CD14-positive monocyte (primary cell): ENCODE measurements at regions not wholly inside any gene's neighbourhood (a gene's known extent, or its start where the extent isn't known, plus 50 kb on each side); places are given as distances from the start of the nearest gene placed in this dataset.

ENCODE experiments used
- DNase-seq, 3 donors: peaks; one replicate each; pipeline ENCODE4 v3.0.0-alpha.2; 2011 to 2022
- H2AFZ ChIP-seq: 2 replicates; pipeline ENCODE4 v1.6.0; 2012; ENCODE audit warnings: mild to moderate bottlenecking, low read depth, low read length, inconsistent platforms; ENCODE audit not compliant: insufficient read depth, poor library complexity, severe bottlenecking
- H3K27ac ChIP-seq, 2 donors: 1 replicate in 1 of 2; 2 replicates in 1 of 2; pipeline ENCODE4 v1.5.1; 2012 to 2013; ENCODE audit warnings: low read length in 2 of 2, control low read depth in 1 of 2, inconsistent platforms in 1 of 2, low read depth in 1 of 2, mild to moderate bottlenecking in 1 of 2
- H3K27me3 ChIP-seq, 2 donors: one replicate each; pipeline versions ENCODE4 v1.6.0 to v1.6.1; 2011 to 2013; ENCODE audit warnings: low read length in 2 of 2; ENCODE audit not compliant: control insufficient read depth in 2 of 2, insufficient read depth in 2 of 2
- H3K36me3 ChIP-seq, 2 donors: replicated peaks in 1 of 2; 1 replicate in 1 of 2; 2 replicates in 1 of 2; pipeline versions ENCODE4 v1.5.1 to v1.6.1; 2012 to 2013; ENCODE audit warnings: low read length in 2 of 2, control low read depth in 1 of 2, inconsistent platforms in 1 of 2, mild to moderate bottlenecking in 1 of 2; ENCODE audit not compliant: insufficient read depth in 2 of 2, control insufficient read depth in 1 of 2
- H3K4me1 ChIP-seq, 2 donors: 1 replicate in 1 of 2; 2 replicates in 1 of 2; pipeline versions ENCODE4 v1.5.1 to v1.6.1; 2012 to 2013; ENCODE audit warnings: low read length in 2 of 2, control low read depth in 1 of 2, inconsistent platforms in 1 of 2, mild to moderate bottlenecking in 1 of 2, moderate library complexity in 1 of 2; ENCODE audit not compliant: insufficient read depth in 2 of 2, control insufficient read depth in 1 of 2
- H3K4me2 ChIP-seq: replicated peaks from 2 replicates; pipeline ENCODE3; 2012; ENCODE audit warnings: low read length, moderate library complexity, mild to moderate bottlenecking; ENCODE audit not compliant: poor library complexity, severe bottlenecking; ENCODE audit errors: extremely low read depth
- H3K4me3 ChIP-seq, 3 experiments: fragments of 200-600 bp in 1 of 3; sonication (generic) in 1 of 3; replicated peaks in 1 of 3; 1 replicate in 2 of 3; 2 replicates in 1 of 3; pipeline ENCODE4 v1.5.1; 2011 to 2013; ENCODE audit warnings: low read length in 3 of 3, mild to moderate bottlenecking in 3 of 3, control low read depth in 2 of 3, low read depth in 2 of 3, inconsistent platforms in 1 of 3, moderate library complexity in 1 of 3
- H3K79me2 ChIP-seq: 2 replicates; pipeline ENCODE4 v1.6.0; 2012; ENCODE audit warnings: mild to moderate bottlenecking, control low read depth, inconsistent platforms, low read length, moderate library complexity; ENCODE audit not compliant: insufficient read depth
- H3K9ac ChIP-seq: 2 replicates; pipeline ENCODE4 v1.6.0; 2017; ENCODE audit warnings: low read length, mild to moderate bottlenecking; ENCODE audit not compliant: insufficient read depth, poor library complexity, severe bottlenecking
- H3K9me3 ChIP-seq, 2 donors: replicated peaks in 1 of 2; 1 replicate in 1 of 2; 2 replicates in 1 of 2; pipeline versions ENCODE4 v1.5.1 to v1.6.1; 2012 to 2013; ENCODE audit warnings: low read length in 2 of 2, control low read depth in 1 of 2; ENCODE audit not compliant: control insufficient read depth in 1 of 2, insufficient read depth in 1 of 2
- H4K20me1 ChIP-seq: 2 replicates; pipeline ENCODE4 v1.6.0; 2012; ENCODE audit warnings: mild to moderate bottlenecking, low read length, control low read depth, moderate library complexity; ENCODE audit not compliant: insufficient read depth
- H3K27ac Mint-ChIP-seq, 7 donors: one replicate each; pipeline ENCODE4 v1.8.0; 2020; ENCODE audit warnings: mild to moderate bottlenecking in 7 of 7, mixed read lengths in 7 of 7, moderate library complexity in 6 of 7, inconsistent platforms in 2 of 7
- H3K27me3 Mint-ChIP-seq, 3 donors: one replicate each; pipeline ENCODE4 v1.8.0; 2021 to 2022; ENCODE audit warnings: low read depth in 3 of 3, mild to moderate bottlenecking in 3 of 3, mixed read lengths in 3 of 3, moderate library complexity in 3 of 3, inconsistent platforms in 1 of 3
- H3K36me3 Mint-ChIP-seq, 2 donors: one replicate each; pipeline ENCODE4 v1.8.0; 2020; ENCODE audit warnings: mixed read lengths in 2 of 2, inconsistent platforms in 1 of 2, mild to moderate bottlenecking in 1 of 2
- H3K4me1 Mint-ChIP-seq: one replicate; pipeline ENCODE4 v1.8.0; 2020; ENCODE audit warnings: mild to moderate bottlenecking, mixed read lengths
- H3K4me3 Mint-ChIP-seq, 2 donors: one replicate each; pipeline ENCODE4 v1.8.0; 2020; ENCODE audit warnings: mild to moderate bottlenecking in 2 of 2, mixed read lengths in 2 of 2, moderate library complexity in 1 of 2
- H3K9me3 Mint-ChIP-seq, 7 donors: one replicate each; pipeline ENCODE4 v1.8.0; 2020 to 2022; ENCODE audit warnings: mixed read lengths in 7 of 7, mild to moderate bottlenecking in 6 of 7, moderate library complexity in 6 of 7, inconsistent platforms in 2 of 7
- CTCF ChIP-seq: fragments of 200-600 bp; IDR thresholded peaks from one replicate; pipeline ENCODE4 v1.8.0; 2022; ENCODE audit warnings: antibody characterized with exemption, mild to moderate bottlenecking
- WGBS: methylation state at CpG from one replicate; pipeline ENCODE4 v1.1.5; 2013; ENCODE audit warnings: missing lambda C conversion rate; ENCODE audit not compliant: insufficient coverage; 5-methylcytosine and 5-hydroxymethylcytosine counted together
- intact Hi-C, 2 donors: fragments of 100-400 bp; cut with micrococcal nuclease; formaldehyde crosslinking; loops; one replicate each; pipeline versions ENCODE4 v1.15.0 to v1.15.1; 2023

GRCh38 chr5:96528826-96529474 lies 95.9 kb upstream of the PCSK1 start:
- no peak overlapping the region for H2AFZ ChIP-seq
- no peak for DNase-seq
- H3K27me3 Mint-ChIP-seq = peaks cover 0 to 5% (median 4%) of the 10 kb centered on the region in 3 donors
- H3K4me3 Mint-ChIP-seq = no peak overlapping the region
- intact Hi-C loops = no loop called here
- WGBS = 95% methylated on average over 2 of the region's 4 CpGs
- no peak overlapping the region for H3K9ac ChIP-seq
- no peak overlapping the region for H3K27ac Mint-ChIP-seq
- H3K79me2 ChIP-seq = no peaks in the 10 kb centered on the region
- H3K27ac ChIP-seq = no peak overlapping the region
- peaks cover 0 to 2% (median 0%) of the 10 kb centered on the region in 7 donors for H3K9me3 Mint-ChIP-seq
- no peaks in the 10 kb centered on the region for H3K27me3 ChIP-seq
- H3K4me1 ChIP-seq = no peaks in the 10 kb centered on the region
- H3K4me1 Mint-ChIP-seq = no peaks in the 10 kb centered on the region
- H4K20me1 ChIP-seq = no peaks in the 10 kb centered on the region
- no peak overlapping the region for H3K4me2 ChIP-seq
- H3K36me3 ChIP-seq = no peaks in the 10 kb centered on the region
- H3K9me3 ChIP-seq = no peaks in the 10 kb centered on the region
- H3K36me3 Mint-ChIP-seq = no peaks in the 10 kb centered on the region
- H3K4me3 ChIP-seq = no peak overlapping the region
- TF ChIP-seq CTCF = no peak

GRCh38 chr5:96529559-96529958 lies 96.5 kb upstream of the PCSK1 start:
- no peaks in the 10 kb centered on the region for H3K4me1 Mint-ChIP-seq
- Histone ChIP-seq H3K4me2 (no peak overlapping the region), H3K36me3 (no peaks in the 10 kb centered on the region), H2AFZ (no peak overlapping the region), H3K9ac (no peak overlapping the region), H4K20me1 (no peaks in the 10 kb centered on the region), H3K27me3 (no peaks in the 10 kb centered on the region), H3K4me3 (no peak overlapping the region), H3K4me1 (no peaks in the 10 kb centered on the region), H3K27ac (no peak overlapping the region), H3K79me2 (no peaks in the 10 kb centered on the region), H3K9me3 (no peaks in the 10 kb centered on the region)
- DNase-seq = no peak
- no CpG with 5 or more reads among the region's 6 CpGs for WGBS
- no peak overlapping the region for H3K27ac Mint-ChIP-seq
- intact Hi-C loops = no loop called here
- TF ChIP-seq CTCF = no peak
- peaks cover 0 to 2% (median 0%) of the 10 kb centered on the region in 7 donors for H3K9me3 Mint-ChIP-seq
- H3K27me3 Mint-ChIP-seq = peaks cover 0 to 6% (median 4%) of the 10 kb centered on the region in 3 donors
- no peak overlapping the region for H3K4me3 Mint-ChIP-seq
- no peaks in the 10 kb centered on the region for H3K36me3 Mint-ChIP-seq
